CD4-positive, alpha-beta T cell (primary cell): ENCODE measurements at regions not wholly inside any gene's neighbourhood (a gene's known extent, or its start where the extent isn't known, plus 50 kb on each side); places are given as distances from the start of the nearest gene placed in this dataset.

ENCODE experiments used
- ATAC-seq: fragments of 200-7000 bp; cut with Tn5 transposase; one replicate; pipeline ENCODE4 v1.10.0; 2022; ENCODE audit warnings: mild to moderate bottlenecking; ENCODE audit not compliant: poor library complexity
- CTCF ChIA-PET: fragments of 350-600 bp; sonication (Branson Sonifier 250); formaldehyde crosslinking; loops from one replicate; lab custom pipeline; 2021; ENCODE audit warnings: antibody characterized with exemption, inconsistent platforms; lab: Charles Lee
- POLR2A ChIA-PET: fragments of 350-600 bp; sonication (Branson Sonifier 250); formaldehyde crosslinking; loops from one replicate; lab custom pipeline; 2021; ENCODE audit warnings: antibody characterized with exemption, inconsistent platforms; lab: Charles Lee
- DNase-seq, 14 experiments: peaks; one replicate each; pipeline ENCODE4 v3.0.0-alpha.2; 2013 to 2020; ENCODE audit warnings: mixed read lengths in 2 of 14
- H3K27ac ChIP-seq, 2 donors: one replicate each; pipeline versions ENCODE4 v1.5.1 to v1.7.0; 2013; ENCODE audit warnings: low read length in 2 of 2, low read depth in 1 of 2, mild to moderate bottlenecking in 1 of 2
- H3K27me3 ChIP-seq, 2 experiments: 1 replicate in 1 of 2; 2 replicates in 1 of 2; pipeline versions ENCODE4 v1.6.1 to v1.7.0; 2013; ENCODE audit warnings: low read length in 2 of 2, control low read depth in 1 of 2, mild to moderate bottlenecking in 1 of 2, moderate library complexity in 1 of 2; ENCODE audit not compliant: insufficient read depth in 2 of 2, control insufficient read depth in 1 of 2
- H3K36me3 ChIP-seq: one replicate; pipeline ENCODE4 v1.6.1; 2013; ENCODE audit warnings: low read length, control low read depth; ENCODE audit not compliant: insufficient read depth
- H3K4me1 ChIP-seq: one replicate; pipeline ENCODE4 v1.6.1; 2013; ENCODE audit warnings: low read length, control low read depth; ENCODE audit not compliant: insufficient read depth
- H3K4me3 ChIP-seq: one replicate; pipeline ENCODE4 v1.5.1; 2013; ENCODE audit warnings: mild to moderate bottlenecking, low read length, moderate library complexity
- H3K9me3 ChIP-seq, 2 experiments: 1 replicate in 1 of 2; 2 replicates in 1 of 2; pipeline versions ENCODE4 v1.6.1 to v1.7.0; 2013; ENCODE audit warnings: low read length in 2 of 2, mild to moderate bottlenecking in 2 of 2, control low read depth in 1 of 2, moderate library complexity in 1 of 2; ENCODE audit not compliant: control insufficient read depth in 1 of 2, insufficient read depth in 1 of 2
- H3K27ac Mint-ChIP-seq: one replicate; pipeline ENCODE4 v1.8.0; 2020; ENCODE audit warnings: mixed read lengths
- H3K27me3 Mint-ChIP-seq: one replicate; pipeline ENCODE4 v1.8.0; 2021; ENCODE audit warnings: mixed read lengths
- H3K36me3 Mint-ChIP-seq: one replicate; pipeline ENCODE4 v1.8.0; 2021; ENCODE audit warnings: low read depth, mixed read lengths
- H3K4me1 Mint-ChIP-seq: one replicate; pipeline ENCODE4 v1.8.0; 2021; ENCODE audit warnings: low read depth, mixed read lengths
- H3K4me3 Mint-ChIP-seq: one replicate; pipeline ENCODE4 v1.8.0; 2020; ENCODE audit warnings: mild to moderate bottlenecking, mixed read lengths
- H3K9me3 Mint-ChIP-seq: one replicate; pipeline ENCODE4 v1.8.0; 2020; ENCODE audit warnings: mixed read lengths
- CTCF ChIP-seq: fragments of 200-600 bp; IDR thresholded peaks from one replicate; pipeline ENCODE4 v1.8.0; 2022; ENCODE audit warnings: antibody characterized with exemption, mild to moderate bottlenecking
- intact Hi-C, 2 experiments: fragments of 100-400 bp; cut with DNase I in 1 of 2; cut with micrococcal nuclease in 1 of 2; formaldehyde crosslinking; loops; one replicate each; pipeline versions ENCODE4 v1.15.1 to v1.9.0; 2023 to 2025; cut with DNase I, micrococcal nuclease

GRCh38 chr17:70938336-70938735 lies 769.0 kb downstream of the KCNJ2 start:
- no peak for ATAC-seq
- POLR2A ChIA-PET: no interaction called here
- no peaks in the 10 kb centered on the region for H3K4me1 Mint-ChIP-seq
- Histone ChIP-seq H3K36me3 (no peaks in the 10 kb centered on the region), H3K9me3 (no peaks in the 10 kb centered on the region), H3K4me1 (no peaks in the 10 kb centered on the region), H3K27me3 (no peaks in the 10 kb centered on the region), H3K4me3 (no peak overlapping the region), H3K27ac (no peak overlapping the region)
- no peak overlapping the region for H3K4me3 Mint-ChIP-seq
- H3K9me3 Mint-ChIP-seq: no peaks in the 10 kb centered on the region
- intact Hi-C loops: no loop called here
- TF ChIP-seq CTCF: no peak
- CTCF ChIA-PET: no interaction called here
- no peak for DNase-seq
- H3K36me3 Mint-ChIP-seq: no peaks in the 10 kb centered on the region
- no peak overlapping the region for H3K27ac Mint-ChIP-seq
- H3K27me3 Mint-ChIP-seq: no peaks in the 10 kb centered on the region

DNA sequence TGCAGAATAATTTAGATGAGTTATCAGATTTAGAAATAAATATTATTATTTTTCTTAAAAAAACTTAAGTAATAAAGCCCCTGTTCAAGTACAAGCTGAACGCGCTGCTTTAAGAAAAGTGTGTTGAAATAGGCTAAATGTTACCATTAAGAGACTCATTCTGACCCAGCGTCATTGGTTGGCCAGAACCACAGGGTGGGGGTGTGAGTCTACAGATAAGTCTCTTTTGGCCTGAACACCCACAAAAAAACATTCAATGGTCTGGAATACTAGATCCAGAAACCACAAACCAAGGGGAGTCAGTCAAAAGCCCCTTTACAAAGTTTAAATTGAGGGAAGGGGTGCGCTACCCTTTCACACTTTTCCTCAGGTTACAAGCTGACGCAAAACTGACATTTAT lies 776.1 kb downstream of the KCNJ2 start:
- Histone ChIP-seq H3K27me3 (no peaks in the 10 kb centered on the region), H3K36me3 (no peaks in the 10 kb centered on the region), H3K4me1 (no peaks in the 10 kb centered on the region), H3K4me3 (no peak overlapping the region), H3K27ac (no peak overlapping the region), H3K9me3 (peaks cover 0 to 10% of the 10 kb centered on the region in 2 experiments)
- CTCF ChIA-PET: no interaction called here
- DNase-seq (no peak), ATAC-seq (no peak)
- no peak for TF ChIP-seq CTCF
- Mint-ChIP-seq H3K36me3 (no peaks in the 10 kb centered on the region), H3K27ac (no peak overlapping the region), H3K4me1 (no peaks in the 10 kb centered on the region), H3K27me3 (no peaks in the 10 kb centered on the region), H3K4me3 (no peak overlapping the region), H3K9me3 (peaks cover 2% of the 10 kb centered on the region)
- POLR2A ChIA-PET: no interaction called here
- intact Hi-C loops: no loop called here

DNA sequence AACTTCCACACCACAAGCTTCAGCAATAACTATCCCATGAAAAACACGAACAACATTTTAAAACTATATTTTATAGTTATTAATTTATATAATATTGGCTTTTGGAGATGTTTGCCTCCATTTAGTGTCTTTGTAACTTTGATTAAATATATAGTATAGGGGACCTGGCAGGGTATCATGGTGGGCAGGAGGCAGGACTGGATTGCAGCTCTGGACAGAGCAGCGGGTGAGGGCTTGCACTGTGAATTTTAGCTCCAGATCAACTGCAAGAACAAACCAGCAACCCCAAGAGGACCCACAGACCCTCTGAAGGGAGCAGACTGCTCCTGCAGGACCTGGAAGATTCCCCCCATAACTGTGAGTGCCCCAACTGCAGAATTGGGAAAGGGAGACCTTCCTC lies 777.9 kb downstream of the KCNJ2 start:
- no peak for TF ChIP-seq CTCF
- no peak overlapping the region for H3K27ac ChIP-seq
- no peak overlapping the region for H3K4me3 ChIP-seq
- H3K36me3 Mint-ChIP-seq: no peaks in the 10 kb centered on the region
- no peaks in the 10 kb centered on the region for H3K27me3 Mint-ChIP-seq
- H3K36me3 ChIP-seq: no peaks in the 10 kb centered on the region
- H3K27ac Mint-ChIP-seq: no peak overlapping the region
- H3K4me1 Mint-ChIP-seq: no peaks in the 10 kb centered on the region
- no peak for ATAC-seq
- no peaks in the 10 kb centered on the region for H3K27me3 ChIP-seq
- CTCF ChIA-PET: no interaction called here
- H3K4me1 ChIP-seq: no peaks in the 10 kb centered on the region
- DNase-seq: no peak
- H3K9me3 ChIP-seq: peaks cover 0 to 10% of the 10 kb centered on the region in 2 experiments
- H3K4me3 Mint-ChIP-seq: no peak overlapping the region
- intact Hi-C loops: no loop called here
- POLR2A ChIA-PET: no interaction called here
- H3K9me3 Mint-ChIP-seq: peaks cover 6% of the 10 kb centered on the region
